ENCODE measurements at regions not wholly inside any gene's neighbourhood (a gene's known extent, or its start where the extent isn't known, plus 50 kb on each side); places are given as distances from the start of the nearest gene placed in this dataset.
"Not testable (repeated sequence)": the region's sequence is repeated elsewhere in the genome, so short reads cannot be mapped to it uniquely, and the experiment has no call there.

DNA sequence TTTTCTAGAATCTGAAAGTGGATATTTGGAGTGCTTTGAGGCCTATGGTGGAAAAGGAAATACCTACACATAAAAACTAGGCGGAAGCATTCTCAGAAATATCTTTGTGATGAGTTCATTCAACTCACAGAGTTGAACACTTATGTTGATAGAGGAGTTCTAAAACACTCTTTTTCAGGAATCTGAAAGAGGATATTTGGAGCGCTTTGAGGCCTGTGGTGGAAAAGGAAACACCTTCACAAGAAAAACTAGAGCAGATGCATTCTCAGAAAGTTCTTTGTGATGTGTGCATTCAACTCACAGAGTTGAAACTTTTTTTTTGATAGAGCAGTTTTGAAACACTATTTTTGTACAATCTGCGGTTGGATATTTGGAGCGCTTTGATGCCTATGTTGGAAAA, 1250.0 kb upstream of the DEFB115 start:
- in situ Hi-C loops (cut with HindIII; ENCODE audit: low sequenced_read_pairs) = not testable (repeated sequence)
- peak; percentile 0 for DNase-seq (ENCODE audit: low spot score)

All from G401 (cell line).